GM12878 (cell line): ENCODE measurements at regions not wholly inside any gene's neighbourhood (a gene's known extent, or its start where the extent isn't known, plus 50 kb on each side); places are given as distances from the start of the nearest gene placed in this dataset.

Source experiments
- ATAC-seq: fragments of 200-7000 bp; cut with Tn5 transposase; 3 replicates; pipeline ENCODE4 v1.9.1; 2020; ENCODE audit warnings: mild to moderate bottlenecking, moderate library complexity
- BruUV-seq: library from RNA; stranded (reverse); fragments of 400-500 nt; replicated peaks from 2 replicates; lab custom pipeline; 2021; lab: Mats Ljungman, UMichigan
- CTCF ChIA-PET: fragments of 300-600 bp; sonication (Branson Sonifier 250); formaldehyde crosslinking; extraction: SDS; loops from one replicate; lab custom pipeline; 2021; ENCODE audit warnings: inconsistent platforms; lab: Yijun Ruan, JAX
- POLR2A ChIA-PET: fragments of 350-600 bp; formaldehyde crosslinking; extraction: SDS; loops from one replicate; lab custom pipeline; 2021; ENCODE audit warnings: inconsistent platforms; lab: Charles Lee
- RAD21 ChIA-PET: fragments of 300-600 bp; sonication (Branson Sonifier 250); formaldehyde crosslinking; loops from one replicate; lab custom pipeline; 2023; ENCODE audit warnings: antibody characterized with exemption; ENCODE audit not compliant: unreplicated experiment; lab: Charles Lee
- SMC1A ChIA-PET: fragments of 300-600 bp; sonication (Branson Sonifier 250); formaldehyde crosslinking; loops from one replicate; lab custom pipeline; 2023; ENCODE audit not compliant: unreplicated experiment, uncharacterized antibody; lab: Charles Lee
- DNase-seq: peaks from one replicate; pipeline ENCODE4 v3.0.0-alpha.2; 2011; ENCODE audit warnings: low read depth, low spot score
- FAIRE-seq: peaks from 3 replicates; lab custom pipeline; 2011; peaks lifted over from hg19 to GRCh38; lab: Jason Lieb, UNC
- H2AFZ ChIP-seq: 2 replicates; pipeline ENCODE4 v1.6.0; 2011; ENCODE audit warnings: low read depth, low read length, control low read depth; ENCODE audit not compliant: control insufficient read depth
- H3K27ac ChIP-seq: 2 replicates; pipeline ENCODE4 v1.5.1; 2011; ENCODE audit warnings: control low read depth; ENCODE audit not compliant: control insufficient read depth, insufficient read depth
- H3K27me3 ChIP-seq, 2 experiments: replicated peaks in 1 of 2; 2 replicates each; pipeline versions ENCODE4 v1.6.0 to v1.6.1; 2011; ENCODE audit warnings: low read length in 1 of 2; ENCODE audit not compliant: control insufficient read depth in 2 of 2, insufficient read depth in 2 of 2
- H3K36me3 ChIP-seq, 2 experiments: 2 replicates each; pipeline ENCODE4 v1.5.1; 2011; ENCODE audit warnings: low read length in 1 of 2; ENCODE audit not compliant: control insufficient read depth in 2 of 2, insufficient read depth in 2 of 2
- H3K4me1 ChIP-seq: 2 replicates; pipeline ENCODE4 v1.6.1; 2011; ENCODE audit warnings: mild to moderate bottlenecking, low read length, moderate library complexity, mixed read lengths; ENCODE audit not compliant: control insufficient read depth, insufficient read depth
- H3K4me2 ChIP-seq: 2 replicates; pipeline ENCODE4 v1.6.0; 2011; ENCODE audit warnings: control low read depth; ENCODE audit not compliant: control insufficient read depth, insufficient read depth
- H3K4me3 ChIP-seq: fragments of 200-600 bp; sonication (generic); 2 replicates; pipeline ENCODE4 v1.5.1; 2016
- H3K79me2 ChIP-seq: 2 replicates; pipeline ENCODE4 v1.6.0; 2011; ENCODE audit warnings: low read length; ENCODE audit not compliant: control insufficient read depth, insufficient read depth
- H3K9ac ChIP-seq: 2 replicates; pipeline ENCODE4 v1.8.0; 2011; ENCODE audit warnings: low read length, control low read depth, mixed read lengths; ENCODE audit not compliant: control insufficient read depth, insufficient read depth
- H3K9me3 ChIP-seq: replicated peaks from 3 replicates; pipeline ENCODE4 v1.5.1; 2011; ENCODE audit warnings: mild to moderate bottlenecking, low read length; ENCODE audit not compliant: control insufficient read depth, insufficient read depth
- H4K20me1 ChIP-seq: 2 replicates; pipeline ENCODE4 v1.6.0; 2011; ENCODE audit not compliant: control insufficient read depth, insufficient read depth
- CEBPB ChIP-seq, 2 experiments: fragments of 150-350 bp in 1 of 2; IDR thresholded peaks; 2 replicates each; pipeline ENCODE4 v1.6.1; 2012 to 2014; ENCODE audit warnings: low read depth in 2 of 2, low read length in 2 of 2, borderline replicate concordance in 1 of 2, inconsistent platforms in 1 of 2
- E4F1 ChIP-seq: fragments of 450-650 bp; IDR thresholded peaks from 2 replicates; pipeline ENCODE4 v1.6.1; 2018; ENCODE audit warnings: borderline replicate concordance, mild to moderate bottlenecking; ENCODE audit not compliant: partially characterized antibody
- GATAD2B ChIP-seq: fragments of 450-650 bp; conservative IDR thresholded peaks from 2 replicates; pipeline ENCODE4 v1.6.1; 2017; ENCODE audit warnings: low read depth, mild to moderate bottlenecking, moderate library complexity
- NBN ChIP-seq: fragments of 450-650 bp; IDR thresholded peaks from 2 replicates; pipeline ENCODE4 v1.6.1; 2016
- NR2C2 ChIP-seq: IDR thresholded peaks from 2 replicates; pipeline ENCODE4 v1.6.1; 2011; ENCODE audit warnings: borderline replicate concordance, low read depth; ENCODE audit not compliant: control insufficient read depth, insufficient read length
- PAX8 ChIP-seq: fragments of 450-650 bp; IDR thresholded peaks from 2 replicates; pipeline ENCODE4 v1.6.1; 2017; ENCODE audit warnings: mild to moderate bottlenecking, moderate library complexity
- PBX3 ChIP-seq: IDR thresholded peaks from 2 replicates; pipeline ENCODE4 v1.6.1; 2011; ENCODE audit warnings: mild to moderate bottlenecking, low read depth, low read length, moderate library complexity; ENCODE audit not compliant: insufficient replicate concordance
- ZSCAN29 ChIP-seq: fragments of 450-650 bp; IDR thresholded peaks from 2 replicates; pipeline ENCODE4 v1.6.1; 2017; ENCODE audit warnings: mild to moderate bottlenecking, moderate library complexity
- WGBS: methylation state at CpG from one replicate; pipeline ENCODE4 v1.1.6; 2016; ENCODE audit warnings: low lambda C conversion rate; ENCODE audit not compliant: insufficient replicate concordance, insufficient coverage; ENCODE audit errors: missing lambda C conversion rate; 5-methylcytosine and 5-hydroxymethylcytosine counted together
- in situ Hi-C: fragments of 300-500 bp; cut with MboI; formaldehyde crosslinking; loops from 9 replicates; pipeline ENCODE4 v1.14.3; 2018; ENCODE audit warnings: mixed read lengths
- intact Hi-C: fragments of 100-400 bp; cut with micrococcal nuclease; formaldehyde crosslinking; loops from one replicate; pipeline ENCODE4 v1.14.2; 2022; ENCODE audit not compliant: unreplicated experiment

GRCh38 chr15:69914040-69914439, 183.7 kb downstream of the TLE3 start:
- TF ChIP-seq NBN: no peak
- no peak for TF ChIP-seq CEBPB (IDR thresholded peaks at IDR 0.05; ENCODE audit: borderline replicate concordance in 1 of 2, low read depth in 2 of 2, low read length in 2 of 2)
- no peak for TF ChIP-seq ZSCAN29
- no peak for TF ChIP-seq E4F1
- TF ChIP-seq PBX3: no peak
- TF ChIP-seq GATAD2B: no peak
- TF ChIP-seq NR2C2: no peak
- TF ChIP-seq PAX8: no peak
- 59% methylated on average over 9 of the region's 9 CpGs for WGBS
- intact Hi-C loops (no loop called here), in situ Hi-C loops (no loop called here)
- ATAC-seq (no peak), DNase-seq (no peak), FAIRE-seq (no peak)
- Histone ChIP-seq H4K20me1 (no peaks in the 10 kb centered on the region), H2AFZ (no peak overlapping the region), H3K27me3 (peaks cover 0 to 3% of the 10 kb centered on the region in 2 experiments; a peak in 3 of 4 replicates), H3K9me3 (peaks cover 1% of the 10 kb centered on the region; the same call in 1 of the 3 replicates), H3K27ac (no peak overlapping the region), H3K4me3 (no peak overlapping the region), H3K4me2 (no peak overlapping the region), H3K9ac (no peak overlapping the region), H3K79me2 (no peaks in the 10 kb centered on the region), H3K36me3 (no peaks in the 10 kb centered on the region), H3K4me1 (no peaks in the 10 kb centered on the region)
- ChIA-PET POLR2A (no interaction called here), RAD21 (no interaction called here), SMC1A (no interaction called here), CTCF (no interaction called here)
- BruUV-seq: no TSS peak
